Coronary artery (tissue), 2 donors: ENCODE measurements at regions not wholly inside any gene's neighbourhood (a gene's known extent, or its start where the extent isn't known, plus 50 kb on each side); places are given as distances from the start of the nearest gene placed in this dataset.

Experiments used
- DNase-seq: peaks from one replicate; pipeline ENCODE4 v3.0.0-alpha.2; 2017; ENCODE audit warnings: low spot score
- H3K27ac ChIP-seq, 2 donors: fragments of 200-600 bp; sonication (generic); one replicate each; pipeline ENCODE4 v1.5.1; 2016 to 2019
- H3K4me3 ChIP-seq: fragments of 200-600 bp; sonication (generic); 2 replicates; pipeline ENCODE4 v1.5.1; 2016; ENCODE audit warnings: mild to moderate bottlenecking, moderate library complexity
- CTCF ChIP-seq: fragments of 200-600 bp; sonication (generic); IDR thresholded peaks from one replicate; pipeline ENCODE4 v1.5.1; 2019; ENCODE audit warnings: antibody characterized with exemption

DNA sequence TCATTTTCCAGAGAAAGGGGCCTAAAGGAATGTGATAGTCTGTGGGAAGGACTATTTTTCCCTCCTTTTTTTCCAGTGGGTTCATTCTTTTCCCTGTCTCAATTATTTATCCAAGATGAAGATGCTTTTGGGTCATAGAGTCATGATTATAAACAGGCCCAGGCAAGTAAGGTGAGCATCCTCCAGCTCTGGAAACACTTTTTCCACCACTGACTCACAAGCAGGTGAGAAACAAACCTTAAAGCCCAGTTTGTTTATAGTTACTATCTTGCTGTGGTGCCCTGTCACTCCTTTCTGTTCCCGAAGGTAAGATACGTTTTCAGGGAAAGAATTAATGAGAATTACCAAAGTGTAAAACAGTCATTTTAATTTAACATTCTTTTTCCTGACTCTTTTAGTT is 107.7 kb upstream of the IFNG-AS1 start:
- Histone ChIP-seq H3K4me3 (no peak overlapping the region), H3K27ac (no peak overlapping the region)
- no peak for DNase-seq
- TF ChIP-seq CTCF: no peak

GRCh38 chr12:67884596-67884995 is 104.7 kb upstream of the IFNG-AS1 start:
- Histone ChIP-seq H3K4me3 (no peak overlapping the region), H3K27ac (no peak overlapping the region)
- DNase-seq: no peak
- no peak for TF ChIP-seq CTCF

DNA sequence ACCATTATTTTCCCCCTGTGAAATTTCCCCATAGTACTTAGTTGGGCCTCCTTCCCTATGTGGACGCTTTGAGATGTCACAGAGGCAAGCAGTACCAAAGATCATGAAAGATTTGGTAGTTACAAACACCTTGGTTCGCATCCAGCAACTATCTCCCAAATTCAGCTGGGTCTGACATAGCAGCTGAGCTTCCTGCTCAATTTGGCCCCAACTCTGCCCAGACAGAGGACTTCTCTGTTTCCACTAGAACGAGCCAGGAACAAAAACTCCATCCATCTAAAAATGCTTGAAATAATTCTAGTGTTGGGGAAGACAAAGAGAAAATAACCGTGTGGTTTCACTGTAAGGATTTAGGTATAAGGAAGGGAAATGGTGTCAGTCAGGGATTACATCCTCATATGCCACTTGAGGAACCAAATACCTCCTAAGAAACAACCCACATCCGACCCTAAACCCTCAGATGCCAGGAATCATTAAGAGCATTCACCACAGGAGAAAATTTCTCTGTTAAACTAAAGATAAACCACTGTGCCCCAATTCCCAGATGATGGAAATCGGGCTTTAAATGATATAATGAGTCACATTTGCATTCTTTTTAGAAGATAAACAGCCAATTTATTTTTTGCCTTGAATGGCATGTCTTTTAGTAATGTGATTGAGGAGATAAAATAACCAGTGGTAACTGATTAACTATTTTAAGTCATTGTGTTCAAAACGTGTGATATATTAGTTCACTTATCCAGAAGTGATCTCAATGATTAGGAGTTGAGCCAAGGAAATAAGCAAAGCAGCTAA is 103.7 kb upstream of the IFNG-AS1 start:
- no peak overlapping the region for H3K4me3 ChIP-seq
- DNase-seq: no peak
- H3K27ac ChIP-seq: peak overlapping the region in 1 of 2 donors; percentile 20
- no peak for TF ChIP-seq CTCF

- Histone ChIP-seq H3K4me3 (no peak overlapping the region), H3K27ac (no peak overlapping the region)
- TF ChIP-seq CTCF: no peak
- no peak for DNase-seq
Observed at GRCh38 chr12:67887065-67887464, 102.2 kb upstream of the IFNG-AS1 start.

DNA sequence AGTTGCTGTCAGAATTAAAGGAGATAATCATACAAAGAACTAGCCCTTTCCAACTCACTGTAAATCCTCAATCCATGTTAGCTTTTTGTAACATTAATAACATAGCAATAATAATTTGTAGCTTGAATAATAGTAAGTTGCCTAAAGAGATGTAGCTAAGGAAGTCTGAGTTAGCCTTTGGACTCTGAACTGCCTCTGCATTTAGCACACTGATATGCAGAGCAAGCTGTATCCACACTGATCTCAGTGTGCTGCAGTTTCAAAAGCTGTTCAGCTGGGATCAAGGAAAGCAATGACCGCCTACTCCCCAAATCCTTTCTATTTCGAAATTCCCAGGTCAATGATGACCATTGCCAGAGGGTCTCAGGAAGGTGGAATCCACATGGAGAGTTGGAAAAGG is 99.3 kb upstream of the IFNG-AS1 start:
- Histone ChIP-seq H3K27ac (no peak overlapping the region), H3K4me3 (no peak overlapping the region)
- TF ChIP-seq CTCF: no peak
- no peak for DNase-seq

DNA sequence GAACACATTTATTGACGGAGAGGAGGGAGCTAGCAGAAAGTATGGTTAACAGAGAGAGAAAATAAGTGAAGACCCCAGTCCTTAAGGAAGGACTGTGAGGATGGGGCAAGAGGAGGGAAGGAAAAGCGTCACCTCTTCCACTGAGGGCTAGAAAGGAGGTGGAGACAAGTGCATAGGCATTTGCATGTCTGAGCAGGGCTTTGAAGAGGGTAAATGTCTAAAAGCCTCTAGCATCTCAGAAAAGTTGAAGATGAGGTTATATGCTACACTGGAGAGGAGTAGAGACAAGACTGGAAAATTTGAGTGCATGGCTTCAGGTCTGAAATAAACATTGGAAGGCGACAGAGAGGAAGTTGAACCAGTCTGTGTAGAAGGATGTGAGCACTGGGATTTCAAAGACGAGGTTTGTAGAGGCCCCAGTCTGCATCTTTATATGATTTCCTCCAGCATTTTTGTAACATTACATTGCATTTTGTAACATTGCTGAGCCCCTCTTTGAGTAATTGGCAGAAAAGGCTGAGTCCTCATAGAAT is 98.5 kb upstream of the IFNG-AS1 start:
- no peak for DNase-seq
- Histone ChIP-seq H3K27ac (no peak overlapping the region), H3K4me3 (no peak overlapping the region)
- no peak for TF ChIP-seq CTCF

GRCh38 chr12:67891596-67891995 is 97.7 kb upstream of the IFNG-AS1 start:
- Histone ChIP-seq H3K4me3 (no peak overlapping the region), H3K27ac (no peak overlapping the region)
- TF ChIP-seq CTCF: no peak
- DNase-seq: no peak
